ENCODE measurements at regions not wholly inside any gene's neighbourhood (a gene's known extent, or its start where the extent isn't known, plus 50 kb on each side); places are given as distances from the start of the nearest gene placed in this dataset.

DNA sequence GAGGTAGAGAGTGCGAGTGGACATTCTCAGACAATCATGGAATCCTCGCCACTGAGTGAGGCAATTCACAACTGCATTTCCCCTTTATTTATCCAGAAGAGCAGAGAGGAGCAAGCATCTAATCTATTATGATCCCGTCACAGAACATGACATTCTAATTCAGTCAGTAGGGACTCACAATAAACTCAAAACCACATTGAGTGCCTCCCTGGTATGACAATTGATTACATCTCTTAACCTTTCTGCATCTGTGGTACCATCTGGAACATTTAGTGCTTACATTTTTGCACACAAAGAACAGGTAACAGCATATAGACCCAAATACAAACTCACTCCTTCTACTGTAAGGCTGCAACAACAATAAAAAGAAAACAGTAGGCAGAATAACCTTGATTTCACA, 517.2 kb downstream of the GBE1 start:
- TF ChIP-seq POLR2A (IDR thresholded peaks at IDR 0.05; ENCODE audit: low read depth, low read length) (no peak), POLR2AphosphoS5 (IDR thresholded peaks at IDR 0.05; ENCODE audit: low read depth, low read length) (no peak), TAF1 (IDR thresholded peaks at IDR 0.05; ENCODE audit: borderline replicate concordance, low read depth, low read length) (no peak)
